ENCODE measurements at regions not wholly inside any gene's neighbourhood (a gene's known extent, or its start where the extent isn't known, plus 50 kb on each side); places are given as distances from the start of the nearest gene placed in this dataset.
"Not testable (repeated sequence)": the region's sequence is repeated elsewhere in the genome, so short reads cannot be mapped to it uniquely, and the experiment has no call there.

DNA sequence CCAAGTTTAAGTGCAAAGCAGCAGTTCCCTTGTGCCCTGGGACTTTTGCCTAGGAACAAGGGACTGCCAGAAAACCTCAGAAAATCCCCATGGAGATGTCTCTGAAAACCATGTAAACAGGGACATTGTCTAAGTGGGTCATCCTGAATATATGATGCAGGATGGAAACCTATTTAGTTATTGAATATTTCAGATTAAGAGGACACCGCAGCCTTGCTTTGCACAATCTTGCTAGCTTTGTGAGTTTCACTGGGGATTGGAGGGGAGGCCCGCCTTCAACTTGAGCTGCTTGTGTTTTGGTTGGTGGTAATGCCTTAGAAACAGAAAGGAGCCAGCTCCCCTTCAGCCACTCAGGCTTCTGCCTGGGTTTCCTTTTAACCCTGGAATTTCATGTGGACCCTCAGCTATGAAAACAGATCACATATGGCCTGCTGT lies 112.8 kb downstream of the C9orf152 start:
- H3K4me3 ChIP-seq (replicated peaks in 1 of 2; ENCODE audit: low read depth in 2 of 2, low read length in 2 of 2), result no peak overlapping the region
- TF ChIP-seq, protein P1, sequence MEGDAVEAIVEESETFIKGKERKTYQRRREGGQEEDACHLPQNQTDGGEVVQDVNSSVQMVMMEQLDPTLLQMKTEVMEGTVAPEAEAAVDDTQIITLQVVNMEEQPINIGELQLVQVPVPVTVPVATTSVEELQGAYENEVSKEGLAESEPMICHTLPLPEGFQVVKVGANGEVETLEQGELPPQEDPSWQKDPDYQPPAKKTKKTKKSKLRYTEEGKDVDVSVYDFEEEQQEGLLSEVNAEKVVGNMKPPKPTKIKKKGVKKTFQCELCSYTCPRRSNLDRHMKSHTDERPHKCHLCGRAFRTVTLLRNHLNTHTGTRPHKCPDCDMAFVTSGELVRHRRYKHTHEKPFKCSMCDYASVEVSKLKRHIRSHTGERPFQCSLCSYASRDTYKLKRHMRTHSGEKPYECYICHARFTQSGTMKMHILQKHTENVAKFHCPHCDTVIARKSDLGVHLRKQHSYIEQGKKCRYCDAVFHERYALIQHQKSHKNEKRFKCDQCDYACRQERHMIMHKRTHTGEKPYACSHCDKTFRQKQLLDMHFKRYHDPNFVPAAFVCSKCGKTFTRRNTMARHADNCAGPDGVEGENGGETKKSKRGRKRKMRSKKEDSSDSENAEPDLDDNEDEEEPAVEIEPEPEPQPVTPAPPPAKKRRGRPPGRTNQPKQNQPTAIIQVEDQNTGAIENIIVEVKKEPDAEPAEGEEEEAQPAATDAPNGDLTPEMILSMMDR (IDR thresholded peaks at IDR 0.05; ENCODE audit: low read depth, low read length), result no peak
- peak in 1 of 2 donors; percentile 70 for DNase-seq (ENCODE audit: low read depth in 2 of 2)

DNA sequence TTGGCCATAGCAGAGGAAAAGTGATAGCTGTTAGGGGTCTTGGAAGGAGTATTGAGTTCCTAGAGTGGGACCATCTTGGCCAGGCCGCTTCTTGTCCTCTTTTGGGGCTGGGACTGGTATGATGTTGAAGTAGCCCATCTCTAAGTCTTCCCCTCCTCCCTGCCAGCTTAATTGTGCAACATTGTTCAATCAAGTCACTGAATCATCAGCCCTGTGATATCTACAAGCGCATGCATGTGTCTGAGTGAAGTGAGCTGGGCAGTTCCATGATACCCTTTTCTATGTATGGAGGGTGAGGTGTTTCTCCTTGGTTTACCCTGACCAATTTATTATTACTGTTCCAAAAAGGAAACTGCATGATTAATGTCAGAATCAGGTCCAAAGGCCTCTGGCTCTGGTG lies 112.2 kb downstream of the C9orf152 start:
- no peak overlapping the region for H3K4me3 ChIP-seq (replicated peaks in 1 of 2; ENCODE audit: low read depth in 2 of 2, low read length in 2 of 2)
- TF ChIP-seq, protein P1 (IDR thresholded peaks at IDR 0.05; ENCODE audit: low read depth, low read length), result no peak
- DNase-seq (ENCODE audit: low read depth in 2 of 2), result peak; percentile 70 to 81

DNA sequence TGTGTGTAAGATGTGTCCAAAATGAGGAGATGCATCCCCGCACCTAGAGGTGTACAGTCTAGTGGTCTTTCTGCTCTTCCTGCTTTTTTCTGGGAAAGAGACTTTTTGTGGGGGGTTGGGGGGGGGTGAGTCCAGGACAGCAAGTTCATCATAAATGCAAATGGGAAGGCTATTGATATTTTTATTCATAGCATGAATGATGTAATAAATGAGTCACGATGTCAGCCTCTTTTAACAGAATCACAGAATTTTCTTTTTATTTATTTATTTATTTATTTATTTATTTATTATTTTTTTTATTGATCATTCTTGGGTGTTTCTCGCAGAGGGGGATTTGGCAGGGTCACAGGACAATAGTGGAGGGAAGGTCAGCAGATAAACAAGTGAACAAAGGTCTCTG lies 111.3 kb downstream of the C9orf152 start:
- H3K4me3 ChIP-seq (replicated peaks in 1 of 2; ENCODE audit: low read depth in 2 of 2, low read length in 2 of 2); DNase-seq (ENCODE audit: low read depth in 2 of 2): not testable (repeated sequence)

DNA sequence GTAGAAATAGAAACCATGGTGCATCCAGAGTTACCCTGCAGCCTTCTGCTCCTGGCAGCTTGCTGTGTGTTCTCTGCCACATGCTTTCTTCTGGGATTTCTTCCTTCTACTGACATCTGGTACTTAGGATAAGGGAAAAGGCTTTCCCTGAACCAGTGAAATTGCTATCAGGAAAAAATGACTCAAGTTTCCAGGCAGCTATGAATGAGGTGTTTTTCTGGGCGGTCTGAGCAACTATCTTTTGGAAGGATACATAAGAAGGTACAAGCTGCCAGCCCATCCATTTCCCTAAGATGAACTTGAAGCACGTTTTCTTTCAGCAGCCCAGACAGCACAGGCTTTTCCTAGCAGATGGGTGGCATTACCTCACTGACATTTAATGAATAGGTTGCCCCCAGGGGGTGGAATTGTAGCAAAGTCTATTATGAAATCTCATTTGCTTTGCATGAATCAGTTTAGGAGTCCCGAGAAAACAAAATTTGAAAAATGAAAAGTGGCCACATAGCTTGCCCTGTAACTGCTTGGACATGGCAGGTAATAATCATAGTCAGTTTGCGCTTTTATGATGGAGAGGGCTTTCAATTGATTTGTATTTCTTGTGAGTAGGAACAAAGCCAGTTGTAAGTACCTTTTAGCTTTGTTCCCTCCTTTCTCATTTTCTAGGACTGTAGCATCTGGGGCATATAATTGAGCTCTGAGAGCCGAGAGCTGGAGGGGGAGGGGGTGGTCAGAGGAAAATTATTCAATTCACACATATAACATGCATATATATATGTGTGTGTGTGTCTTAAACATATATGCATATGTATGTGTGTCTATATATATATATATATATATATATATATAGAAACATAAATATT lies 108.5 kb downstream of the C9orf152 start:
- TF ChIP-seq, protein P1 (IDR thresholded peaks at IDR 0.05; ENCODE audit: low read depth, low read length), result no peak
- peak; percentile 87 to 89 for DNase-seq (ENCODE audit: low read depth in 2 of 2)
- no peak overlapping the region for H3K4me3 ChIP-seq (replicated peaks in 1 of 2; ENCODE audit: low read depth in 2 of 2, low read length in 2 of 2)

DNA sequence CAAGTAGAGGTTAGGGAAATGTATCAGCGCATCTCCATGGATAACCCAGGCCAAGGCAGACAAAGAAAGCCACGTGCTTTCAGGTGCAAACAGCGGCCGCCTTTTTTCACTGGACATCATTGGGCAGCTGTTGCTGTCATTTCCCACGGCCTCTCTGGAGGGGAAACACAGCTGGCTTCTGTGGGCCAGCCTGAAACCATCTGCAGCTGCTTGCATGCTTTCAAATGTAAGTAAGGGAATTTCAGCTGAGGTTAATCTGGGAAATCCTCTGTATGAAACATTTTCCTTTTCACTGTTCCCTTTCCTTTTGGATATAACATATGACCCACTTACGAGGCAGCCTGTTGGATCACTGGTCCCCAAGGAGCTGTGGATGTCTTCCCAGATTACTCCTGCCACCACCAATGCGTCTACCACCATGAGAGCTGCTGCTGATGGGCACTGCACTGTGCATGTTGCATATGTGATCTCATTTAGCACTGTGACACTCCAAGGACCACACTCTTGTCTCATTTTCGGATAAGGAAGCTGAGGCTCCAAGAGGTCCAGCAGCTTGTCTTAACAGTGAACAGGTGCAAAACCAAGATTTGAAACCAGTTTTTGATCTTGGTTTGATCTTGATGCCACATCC lies 106.3 kb downstream of the C9orf152 start:
- no peak for DNase-seq (ENCODE audit: low read depth in 2 of 2)
- TF ChIP-seq, protein P1 (IDR thresholded peaks at IDR 0.05; ENCODE audit: low read depth, low read length), result no peak
- no peak overlapping the region for H3K4me3 ChIP-seq (replicated peaks in 1 of 2; ENCODE audit: low read depth in 2 of 2, low read length in 2 of 2)

DNA sequence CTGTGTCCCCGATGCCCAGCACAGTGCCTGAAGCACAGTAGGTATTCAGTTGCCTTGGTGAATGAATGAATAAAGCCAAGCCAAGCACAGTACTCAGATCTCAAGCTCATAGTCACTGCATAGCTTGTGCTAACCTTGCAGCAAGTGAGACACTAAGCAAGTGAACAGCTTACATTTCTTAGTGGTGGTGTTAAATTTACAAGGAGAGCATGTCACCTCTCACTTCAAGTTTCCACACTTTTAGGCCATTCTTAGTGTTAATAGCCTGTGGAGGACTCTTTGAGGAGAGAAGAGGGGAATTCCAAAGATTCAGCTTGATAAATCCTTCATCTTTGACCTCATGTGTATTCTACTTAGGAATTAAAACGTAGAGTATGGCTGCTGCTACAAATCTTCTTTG lies 104.7 kb downstream of the C9orf152 start:
- no peak for DNase-seq (ENCODE audit: low read depth in 2 of 2)
- TF ChIP-seq, protein P1 (IDR thresholded peaks at IDR 0.05; ENCODE audit: low read depth, low read length), result no peak
- no peak overlapping the region for H3K4me3 ChIP-seq (replicated peaks in 1 of 2; ENCODE audit: low read depth in 2 of 2, low read length in 2 of 2)

DNA sequence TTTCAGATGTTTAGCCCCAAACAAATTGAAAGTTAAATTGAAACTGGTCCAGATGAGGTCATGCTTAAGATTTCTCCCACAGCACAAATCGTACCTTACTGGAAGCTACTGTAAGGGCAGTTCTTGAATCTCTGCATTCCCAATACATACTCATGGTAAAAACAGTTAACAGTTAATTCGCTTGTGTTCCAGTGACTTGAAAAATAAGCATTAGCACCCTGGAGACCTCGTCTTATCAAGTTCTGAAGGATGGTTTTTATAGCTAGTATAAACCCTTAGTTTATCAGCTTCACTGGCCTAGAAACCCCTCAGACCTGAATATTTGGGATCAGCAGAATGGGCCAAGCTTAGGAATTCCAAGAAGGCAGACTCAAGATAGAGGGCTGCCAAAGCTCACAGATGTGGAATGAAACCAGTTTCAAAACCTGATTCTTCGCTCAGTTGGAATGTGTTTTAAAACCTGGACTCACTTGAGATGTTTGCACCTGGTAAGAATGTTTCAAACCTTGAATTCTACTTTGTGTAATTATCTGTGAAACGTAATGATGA lies 103.6 kb downstream of the C9orf152 start:
- no peak overlapping the region for H3K4me3 ChIP-seq (replicated peaks in 1 of 2; ENCODE audit: low read depth in 2 of 2, low read length in 2 of 2)
- TF ChIP-seq, protein P1 (IDR thresholded peaks at IDR 0.05; ENCODE audit: low read depth, low read length), result no peak
- DNase-seq (ENCODE audit: low read depth in 2 of 2), result peak; percentile 73 to 74
